OCI-LY7 (cell line): ENCODE measurements at regions not wholly inside any gene's neighbourhood (a gene's known extent, or its start where the extent isn't known, plus 50 kb on each side); places are given as distances from the start of the nearest gene placed in this dataset.
"Not testable (repeated sequence)": the region's sequence is repeated elsewhere in the genome, so short reads cannot be mapped to it uniquely, and the experiment has no call there.

Experiments
- BruUV-seq: library from RNA; stranded (reverse); fragments of 400-500 nt; replicated peaks from 2 replicates; lab custom pipeline; 2021; lab: Mats Ljungman, UMichigan
- CTCF ChIA-PET: fragments of 300-600 bp; sonication (Branson Sonifier 250); formaldehyde crosslinking; loops from one replicate; lab custom pipeline; 2022; ENCODE audit warnings: antibody characterized with exemption; ENCODE audit not compliant: unreplicated experiment; lab: Charles Lee
- POLR2A ChIA-PET: fragments of 300-600 bp; sonication (Branson Sonifier 250); formaldehyde crosslinking; loops from one replicate; lab custom pipeline; 2022; ENCODE audit warnings: antibody characterized with exemption; lab: Charles Lee
- DNase-seq: peaks from one replicate; pipeline ENCODE4 v3.0.0-alpha.2; 2015; ENCODE audit warnings: low spot score
- H2AFZ ChIP-seq: fragments of 200-600 bp; sonication (generic), shearing (Covaris generic); 2 replicates; pipeline ENCODE4 v1.6.1; 2014; ENCODE audit warnings: mild to moderate bottlenecking, antibody characterized with exemption, low read length, moderate library complexity
- H3K27ac ChIP-seq: fragments of 200-600 bp; sonication (generic); 2 replicates; pipeline ENCODE4 v1.5.1; 2014; ENCODE audit warnings: mixed run types, low read depth, mild to moderate bottlenecking, moderate library complexity, low read length, inconsistent platforms; ENCODE audit not compliant: poor library complexity, severe bottlenecking
- H3K36me3 ChIP-seq: fragments of 200-600 bp; sonication (generic); 2 replicates; pipeline ENCODE4 v1.6.1; 2014; ENCODE audit warnings: mild to moderate bottlenecking, antibody characterized with exemption, low read length, moderate library complexity, mixed read lengths; ENCODE audit not compliant: insufficient read depth
- H3K4me1 ChIP-seq: fragments of 200-600 bp; sonication (generic); 2 replicates; pipeline ENCODE4 v1.5.1; 2014; ENCODE audit warnings: mild to moderate bottlenecking, low read length; ENCODE audit not compliant: insufficient read depth, poor library complexity, severe bottlenecking
- H3K4me2 ChIP-seq: fragments of 200-600 bp; sonication (generic); 2 replicates; pipeline ENCODE4 v1.6.1; 2014; ENCODE audit warnings: mild to moderate bottlenecking, low read length
- H3K4me3 ChIP-seq: fragments of 200-600 bp; sonication (generic); 2 replicates; pipeline ENCODE4 v1.5.1; 2014; ENCODE audit warnings: mild to moderate bottlenecking, low read depth, low read length; ENCODE audit not compliant: poor library complexity, severe bottlenecking
- H3K79me2 ChIP-seq: fragments of 200-600 bp; sonication (generic); 2 replicates; pipeline ENCODE4 v1.6.1; 2016; ENCODE audit warnings: low read depth, mild to moderate bottlenecking, low read length, moderate library complexity, mixed read lengths; ENCODE audit not compliant: insufficient read depth
- H3K9me2 ChIP-seq: fragments of 200-600 bp; sonication (generic); 2 replicates; pipeline ENCODE4 v1.6.1; 2016; ENCODE audit warnings: mild to moderate bottlenecking, low read length, mixed read lengths; ENCODE audit not compliant: insufficient read depth
- H3K9me3 ChIP-seq: fragments of 200-600 bp; sonication (generic); 2 replicates; pipeline ENCODE4 v1.6.1; 2014; ENCODE audit warnings: mild to moderate bottlenecking, mixed run types, low read length, mixed read lengths
- H4K20me1 ChIP-seq: fragments of 200-600 bp; sonication (generic); 2 replicates; pipeline ENCODE4 v1.6.1; 2014; ENCODE audit warnings: mild to moderate bottlenecking, antibody characterized with exemption, low read length, moderate library complexity, mixed read lengths; ENCODE audit not compliant: insufficient read depth
- EZH2phosphoT487 ChIP-seq: fragments of 200-600 bp; sonication (generic); IDR thresholded peaks from 2 replicates; pipeline ENCODE4 v1.6.1; 2018; ENCODE audit warnings: low read depth, borderline replicate concordance, mild to moderate bottlenecking, mixed run types, antibody characterized with exemption, low read length, moderate library complexity, mixed read lengths
- intact Hi-C: fragments of 100-400 bp; cut with micrococcal nuclease; formaldehyde crosslinking; loops from one replicate; pipeline ENCODE4 v1.10.0; 2022; ENCODE audit not compliant: unreplicated experiment
- TF ChIP-seq, protein P1 (sequence below): fragments of 200-600 bp; sonication (generic); conservative IDR thresholded peaks from 2 replicates; pipeline ENCODE4 v1.5.1; 2014; ENCODE audit warnings: mild to moderate bottlenecking, antibody characterized with exemption, low read length, moderate library complexity, mixed read lengths

DNA sequence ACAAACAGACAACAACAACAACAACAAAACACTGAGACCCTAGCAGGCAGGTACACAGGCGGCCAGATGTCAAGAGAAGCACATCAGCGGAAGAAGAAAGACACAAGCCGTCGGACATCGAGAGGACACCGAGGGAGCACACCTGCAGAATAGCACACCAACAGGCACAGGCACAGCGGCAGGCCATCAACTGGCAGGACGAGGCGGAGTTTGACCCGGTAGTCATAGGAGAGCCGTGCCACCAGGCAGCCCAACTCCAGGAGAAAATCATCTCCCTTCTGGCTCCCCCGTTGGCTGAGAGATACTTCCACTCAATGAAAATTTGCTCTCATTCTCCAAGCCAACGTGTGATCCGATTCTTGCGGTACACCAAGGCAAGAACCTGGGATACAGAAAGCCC lies 352.1 kb upstream of the IZUMO3 start:
- DNase-seq = no peak
- TF ChIP-seq EZH2phosphoT487 = no peak
- TF ChIP-seq, protein P1, sequence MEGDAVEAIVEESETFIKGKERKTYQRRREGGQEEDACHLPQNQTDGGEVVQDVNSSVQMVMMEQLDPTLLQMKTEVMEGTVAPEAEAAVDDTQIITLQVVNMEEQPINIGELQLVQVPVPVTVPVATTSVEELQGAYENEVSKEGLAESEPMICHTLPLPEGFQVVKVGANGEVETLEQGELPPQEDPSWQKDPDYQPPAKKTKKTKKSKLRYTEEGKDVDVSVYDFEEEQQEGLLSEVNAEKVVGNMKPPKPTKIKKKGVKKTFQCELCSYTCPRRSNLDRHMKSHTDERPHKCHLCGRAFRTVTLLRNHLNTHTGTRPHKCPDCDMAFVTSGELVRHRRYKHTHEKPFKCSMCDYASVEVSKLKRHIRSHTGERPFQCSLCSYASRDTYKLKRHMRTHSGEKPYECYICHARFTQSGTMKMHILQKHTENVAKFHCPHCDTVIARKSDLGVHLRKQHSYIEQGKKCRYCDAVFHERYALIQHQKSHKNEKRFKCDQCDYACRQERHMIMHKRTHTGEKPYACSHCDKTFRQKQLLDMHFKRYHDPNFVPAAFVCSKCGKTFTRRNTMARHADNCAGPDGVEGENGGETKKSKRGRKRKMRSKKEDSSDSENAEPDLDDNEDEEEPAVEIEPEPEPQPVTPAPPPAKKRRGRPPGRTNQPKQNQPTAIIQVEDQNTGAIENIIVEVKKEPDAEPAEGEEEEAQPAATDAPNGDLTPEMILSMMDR = no peak
- H3K27ac ChIP-seq = no peak overlapping the region
- POLR2A ChIA-PET = no interaction called here
- intact Hi-C loops = no loop called here
- H3K4me1 ChIP-seq = no peaks in the 10 kb centered on the region
- H4K20me1 ChIP-seq = no peaks in the 10 kb centered on the region
- H3K4me2 ChIP-seq = no peak overlapping the region
- no peak overlapping the region for H2AFZ ChIP-seq
- no peak overlapping the region for H3K4me3 ChIP-seq
- H3K79me2 ChIP-seq = no peaks in the 10 kb centered on the region
- no peaks in the 10 kb centered on the region for H3K9me3 ChIP-seq
- H3K36me3 ChIP-seq = no peaks in the 10 kb centered on the region
- CTCF ChIA-PET = no interaction called here
- BruUV-seq = no TSS peak
- no peaks in the 10 kb centered on the region for H3K9me2 ChIP-seq

DNA sequence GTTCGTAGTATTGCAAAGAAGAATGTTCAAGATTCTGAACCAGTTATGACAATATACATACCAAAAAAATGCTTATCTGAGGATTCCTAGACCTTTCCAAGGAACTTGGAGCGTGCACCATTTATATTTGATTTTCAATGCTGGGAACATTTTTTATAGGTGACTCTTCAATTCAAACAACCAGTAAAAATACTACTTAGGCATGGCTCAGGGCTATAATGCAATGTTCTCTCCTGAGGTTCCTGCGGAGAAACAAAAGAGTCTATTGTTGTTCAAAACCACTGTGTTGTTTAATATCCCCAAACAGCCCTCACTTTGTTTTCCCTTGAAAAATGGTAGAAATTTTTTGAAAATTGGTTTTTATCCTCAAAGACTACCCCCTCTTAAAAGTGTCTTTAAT lies 335.7 kb upstream of the IZUMO3 start:
- TF ChIP-seq, protein P1 = no peak
- no peak for TF ChIP-seq EZH2phosphoT487
- Histone ChIP-seq H3K9me2 (no peaks in the 10 kb centered on the region), H3K27ac (no peak overlapping the region), H2AFZ (no peak overlapping the region), H3K4me1 (no peaks in the 10 kb centered on the region), H3K4me3 (no peak overlapping the region), H4K20me1 (no peaks in the 10 kb centered on the region), H3K9me3 (no peaks in the 10 kb centered on the region), H3K4me2 (no peak overlapping the region), H3K79me2 (no peaks in the 10 kb centered on the region), H3K36me3 (no peaks in the 10 kb centered on the region)
- POLR2A ChIA-PET = no interaction called here
- CTCF ChIA-PET = no interaction called here
- intact Hi-C loops = no loop called here
- no TSS peak for BruUV-seq
- DNase-seq = no peak

DNA sequence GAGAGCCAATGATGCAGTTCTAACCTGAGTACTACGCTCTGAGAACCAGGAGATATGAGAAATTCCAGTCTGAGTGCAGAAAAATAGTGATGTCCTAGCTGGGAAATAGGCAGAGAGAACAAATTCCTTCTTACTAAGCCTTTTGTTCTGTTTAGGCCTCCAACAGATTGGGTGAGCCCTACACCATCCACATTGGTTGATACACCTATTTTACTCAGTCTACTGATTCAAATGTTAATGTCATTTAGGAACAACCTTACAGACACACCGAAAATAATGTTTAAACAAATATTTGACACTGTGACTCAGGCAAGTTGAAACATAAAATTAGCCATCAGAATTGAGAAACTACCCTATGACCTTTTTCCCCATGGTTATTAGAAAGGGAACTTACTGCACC lies 333.9 kb upstream of the IZUMO3 start:
- ChIA-PET POLR2A (no interaction called here), CTCF (no interaction called here)
- Histone ChIP-seq H3K36me3 (no peaks in the 10 kb centered on the region), H3K9me3 (no peaks in the 10 kb centered on the region), H3K79me2 (no peaks in the 10 kb centered on the region), H3K4me3 (no peak overlapping the region), H3K9me2 (no peaks in the 10 kb centered on the region), H3K27ac (no peak overlapping the region), H2AFZ (no peak overlapping the region), H3K4me1 (no peaks in the 10 kb centered on the region), H3K4me2 (no peak overlapping the region), H4K20me1 (no peaks in the 10 kb centered on the region)
- no peak for DNase-seq
- BruUV-seq = no TSS peak
- TF ChIP-seq EZH2phosphoT487 = no peak
- TF ChIP-seq, protein P1 = no peak
- intact Hi-C loops = no loop called here

GRCh38 chr9:24856601-24857000 lies 310.9 kb upstream of the IZUMO3 start:
- BruUV-seq, H4K20me1 ChIP-seq, H3K4me1 ChIP-seq, H3K4me3 ChIP-seq, H3K9me2 ChIP-seq, H3K9me3 ChIP-seq, H3K79me2 ChIP-seq, intact Hi-C loops, H2AFZ ChIP-seq, H3K36me3 ChIP-seq, DNase-seq, H3K4me2 ChIP-seq, H3K27ac ChIP-seq, CTCF ChIA-PET: not testable (repeated sequence)
- POLR2A ChIA-PET = interaction anchor here (0.7 to 1.3 kb wide), 2 partner anchors 10 to 106 kb away, joined by 3 to 4 read pairs; no protein-coding TSS in a partner anchor
